ENCODE measurements at regions not wholly inside any gene's neighbourhood (a gene's known extent, or its start where the extent isn't known, plus 50 kb on each side); places are given as distances from the start of the nearest gene placed in this dataset.

- Mint-ChIP-seq H3K27me3 (ENCODE audit: low read depth) (no peaks in the 10 kb centered on the region; the same call in 1 of the 2 replicates), H3K36me3 (no peaks in the 10 kb centered on the region), H3K9me3 (peaks cover 13% of the 10 kb centered on the region; the same call in 1 of the 2 replicates), H3K4me3 (no peak overlapping the region), H3K4me1 (peaks cover 26% of the 10 kb centered on the region), H3K27ac (no peak overlapping the region)
- DNase-seq (ENCODE audit: low spot score) = no peak
- ATAC-seq = no peak
- no peak for TF ChIP-seq USF2 (CRISPR knock-in tag; IDR thresholded peaks at IDR 0.05)
- TF ChIP-seq, protein P1, sequence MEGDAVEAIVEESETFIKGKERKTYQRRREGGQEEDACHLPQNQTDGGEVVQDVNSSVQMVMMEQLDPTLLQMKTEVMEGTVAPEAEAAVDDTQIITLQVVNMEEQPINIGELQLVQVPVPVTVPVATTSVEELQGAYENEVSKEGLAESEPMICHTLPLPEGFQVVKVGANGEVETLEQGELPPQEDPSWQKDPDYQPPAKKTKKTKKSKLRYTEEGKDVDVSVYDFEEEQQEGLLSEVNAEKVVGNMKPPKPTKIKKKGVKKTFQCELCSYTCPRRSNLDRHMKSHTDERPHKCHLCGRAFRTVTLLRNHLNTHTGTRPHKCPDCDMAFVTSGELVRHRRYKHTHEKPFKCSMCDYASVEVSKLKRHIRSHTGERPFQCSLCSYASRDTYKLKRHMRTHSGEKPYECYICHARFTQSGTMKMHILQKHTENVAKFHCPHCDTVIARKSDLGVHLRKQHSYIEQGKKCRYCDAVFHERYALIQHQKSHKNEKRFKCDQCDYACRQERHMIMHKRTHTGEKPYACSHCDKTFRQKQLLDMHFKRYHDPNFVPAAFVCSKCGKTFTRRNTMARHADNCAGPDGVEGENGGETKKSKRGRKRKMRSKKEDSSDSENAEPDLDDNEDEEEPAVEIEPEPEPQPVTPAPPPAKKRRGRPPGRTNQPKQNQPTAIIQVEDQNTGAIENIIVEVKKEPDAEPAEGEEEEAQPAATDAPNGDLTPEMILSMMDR (IDR thresholded peaks at IDR 0.05) = no peak
- no peak for TF ChIP-seq TEAD1 (CRISPR knock-in tag; IDR thresholded peaks at IDR 0.05)
- no peak for TF ChIP-seq OVOL2 (CRISPR knock-in tag; IDR thresholded peaks at IDR 0.05; ENCODE audit: borderline replicate concordance)
- TF ChIP-seq IRF2 (CRISPR knock-in tag; IDR thresholded peaks at IDR 0.05; ENCODE audit: borderline replicate concordance, low read depth) = no peak
- no peak for TF ChIP-seq NR3C1 (CRISPR knock-in tag; conservative IDR thresholded peaks at IDR 0.05; ENCODE audit: low read depth)
- TF ChIP-seq, protein P2, sequence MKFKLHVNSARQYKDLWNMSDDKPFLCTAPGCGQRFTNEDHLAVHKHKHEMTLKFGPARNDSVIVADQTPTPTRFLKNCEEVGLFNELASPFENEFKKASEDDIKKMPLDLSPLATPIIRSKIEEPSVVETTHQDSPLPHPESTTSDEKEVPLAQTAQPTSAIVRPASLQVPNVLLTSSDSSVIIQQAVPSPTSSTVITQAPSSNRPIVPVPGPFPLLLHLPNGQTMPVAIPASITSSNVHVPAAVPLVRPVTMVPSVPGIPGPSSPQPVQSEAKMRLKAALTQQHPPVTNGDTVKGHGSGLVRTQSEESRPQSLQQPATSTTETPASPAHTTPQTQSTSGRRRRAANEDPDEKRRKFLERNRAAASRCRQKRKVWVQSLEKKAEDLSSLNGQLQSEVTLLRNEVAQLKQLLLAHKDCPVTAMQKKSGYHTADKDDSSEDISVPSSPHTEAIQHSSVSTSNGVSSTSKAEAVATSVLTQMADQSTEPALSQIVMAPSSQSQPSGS (CRISPR knock-in tag; IDR thresholded peaks at IDR 0.05; ENCODE audit: borderline replicate concordance, low read depth) = no peak
- TF ChIP-seq E2F1 (CRISPR knock-in tag; IDR thresholded peaks at IDR 0.05) = no peak
- no peak for TF ChIP-seq GTF2I (CRISPR knock-in tag; conservative IDR thresholded peaks at IDR 0.05)
- TF ChIP-seq FOXP1 (CRISPR knock-in tag; IDR thresholded peaks at IDR 0.05; ENCODE audit: borderline replicate concordance) = no peak
- no peak for TF ChIP-seq NFYB (CRISPR knock-in tag; conservative IDR thresholded peaks at IDR 0.05; ENCODE audit: low read depth)
- no peak for TF ChIP-seq EMX1 (CRISPR knock-in tag; IDR thresholded peaks at IDR 0.05)
- TF ChIP-seq SMAD3 (CRISPR knock-in tag; IDR thresholded peaks at IDR 0.05; ENCODE audit: borderline replicate concordance) = no peak
- CTCF ChIA-PET = no interaction called here
- POLR2A ChIA-PET = no interaction called here
These were observed 250.6 kb downstream of the MSRB3 start for GRCh38 chr12:65529106-65529505.

- Mint-ChIP-seq H3K4me1 (peaks cover 33% of the 10 kb centered on the region), H3K36me3 (no peaks in the 10 kb centered on the region), H3K4me3 (no peak overlapping the region), H3K27me3 (ENCODE audit: low read depth) (no peaks in the 10 kb centered on the region; the same call in 1 of the 2 replicates), H3K27ac (no peak overlapping the region), H3K9me3 (peaks cover 13% of the 10 kb centered on the region; the same call in 1 of the 2 replicates)
- ChIA-PET CTCF (interaction anchor here (1.1 kb wide), 1 partner anchor 27 kb away, joined by 3 read pairs; no protein-coding TSS in a partner anchor), POLR2A (no interaction called here)
- no peak for ATAC-seq
- no peak for DNase-seq (ENCODE audit: low spot score)
- TF ChIP-seq TEAD4 (CRISPR knock-in tag; IDR thresholded peaks at IDR 0.05) = no peak
- TF ChIP-seq RORB (CRISPR knock-in tag; IDR thresholded peaks at IDR 0.05) = no peak
- TF ChIP-seq, protein P3, sequence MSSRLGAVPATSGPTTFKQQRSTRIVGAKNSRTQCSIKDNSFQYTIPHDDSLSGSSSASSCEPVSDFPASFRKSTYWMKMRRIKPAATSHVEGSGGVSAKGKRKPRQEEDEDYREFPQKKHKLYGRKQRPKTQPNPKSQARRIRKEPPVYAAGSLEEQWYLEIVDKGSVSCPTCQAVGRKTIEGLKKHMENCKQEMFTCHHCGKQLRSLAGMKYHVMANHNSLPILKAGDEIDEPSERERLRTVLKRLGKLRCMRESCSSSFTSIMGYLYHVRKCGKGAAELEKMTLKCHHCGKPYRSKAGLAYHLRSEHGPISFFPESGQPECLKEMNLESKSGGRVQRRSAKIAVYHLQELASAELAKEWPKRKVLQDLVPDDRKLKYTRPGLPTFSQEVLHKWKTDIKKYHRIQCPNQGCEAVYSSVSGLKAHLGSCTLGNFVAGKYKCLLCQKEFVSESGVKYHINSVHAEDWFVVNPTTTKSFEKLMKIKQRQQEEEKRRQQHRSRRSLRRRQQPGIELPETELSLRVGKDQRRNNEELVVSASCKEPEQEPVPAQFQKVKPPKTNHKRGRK (CRISPR knock-in tag; IDR thresholded peaks at IDR 0.05; ENCODE audit: borderline replicate concordance) = no peak
- TF ChIP-seq FOXJ3 (CRISPR knock-in tag; IDR thresholded peaks at IDR 0.05; ENCODE audit: borderline replicate concordance) = no peak
- no peak for TF ChIP-seq CDX4 (CRISPR knock-in tag; IDR thresholded peaks at IDR 0.05; ENCODE audit: borderline replicate concordance)
- no peak for TF ChIP-seq JAZF1 (CRISPR knock-in tag; IDR thresholded peaks at IDR 0.05)
- no peak for TF ChIP-seq ARID4B (CRISPR knock-in tag; IDR thresholded peaks at IDR 0.05; ENCODE audit: borderline replicate concordance)
- TF ChIP-seq ZNF263 (CRISPR knock-in tag; IDR thresholded peaks at IDR 0.05; ENCODE audit: low read depth) = no peak
- no peak for TF ChIP-seq ZNF671 (CRISPR knock-in tag; IDR thresholded peaks at IDR 0.05)
- no peak for TF ChIP-seq CREM (CRISPR knock-in tag; IDR thresholded peaks at IDR 0.05)
These were observed 251.4 kb downstream of the MSRB3 start for GRCh38 chr12:65529771-65530435.
